Transverse colon (tissue), 3 donors: ENCODE measurements at regions not wholly inside any gene's neighbourhood (a gene's known extent, or its start where the extent isn't known, plus 50 kb on each side); places are given as distances from the start of the nearest gene placed in this dataset.

Source experiments
- POLR2A ChIP-seq: fragments of 450-650 bp; IDR thresholded peaks from one replicate; pipeline ENCODE4 v1.6.1; 2016; ENCODE audit warnings: antibody characterized with exemption, mild to moderate bottlenecking, moderate library complexity
- TF ChIP-seq, protein P1 (sequence below), 5 experiments: fragments of 200-600 bp in 3 of 5; fragments of 450-650 bp in 2 of 5; sonication (generic) in 3 of 5; IDR thresholded peaks; 1 replicate in 2 of 5; 2 replicates in 3 of 5; pipeline ENCODE4 v1.5.1; 2016 to 2017; ENCODE audit warnings: antibody characterized with exemption in 5 of 5, inconsistent platforms in 3 of 5, mild to moderate bottlenecking in 2 of 5, moderate library complexity in 1 of 5

DNA sequence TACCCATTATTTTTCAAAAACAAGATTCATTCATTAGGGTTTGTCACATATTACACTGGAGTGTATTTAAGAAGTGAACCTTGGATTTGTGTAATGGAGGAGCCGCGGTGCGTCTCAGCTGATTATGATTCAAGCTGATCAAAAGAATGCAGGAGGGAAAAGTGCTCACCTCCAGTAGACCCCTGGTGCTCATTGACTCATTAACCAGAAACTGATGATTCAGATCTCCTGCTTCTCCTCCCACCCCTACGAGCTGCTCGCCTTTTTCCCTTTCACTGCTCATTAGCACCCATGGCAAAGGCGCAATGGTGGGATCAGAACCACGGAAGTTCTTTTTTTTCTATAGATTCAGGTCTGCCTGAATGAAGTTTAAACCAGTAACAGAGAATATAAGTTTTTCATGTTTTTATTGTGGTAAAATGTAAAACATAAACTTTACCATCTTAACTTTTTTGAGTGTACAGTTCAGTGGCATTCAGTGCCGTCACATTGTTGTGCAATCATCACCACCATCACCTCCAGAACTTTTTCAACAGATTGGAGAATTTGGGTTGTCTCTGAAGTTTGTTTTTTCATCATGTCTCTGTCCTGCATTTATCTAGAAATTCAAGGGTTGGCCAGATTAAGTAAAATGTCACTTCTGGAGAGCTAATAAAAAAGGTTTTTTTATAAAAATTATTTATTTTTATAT, 101.6 kb downstream of the LINC00237 start:
- TF ChIP-seq, protein P1, sequence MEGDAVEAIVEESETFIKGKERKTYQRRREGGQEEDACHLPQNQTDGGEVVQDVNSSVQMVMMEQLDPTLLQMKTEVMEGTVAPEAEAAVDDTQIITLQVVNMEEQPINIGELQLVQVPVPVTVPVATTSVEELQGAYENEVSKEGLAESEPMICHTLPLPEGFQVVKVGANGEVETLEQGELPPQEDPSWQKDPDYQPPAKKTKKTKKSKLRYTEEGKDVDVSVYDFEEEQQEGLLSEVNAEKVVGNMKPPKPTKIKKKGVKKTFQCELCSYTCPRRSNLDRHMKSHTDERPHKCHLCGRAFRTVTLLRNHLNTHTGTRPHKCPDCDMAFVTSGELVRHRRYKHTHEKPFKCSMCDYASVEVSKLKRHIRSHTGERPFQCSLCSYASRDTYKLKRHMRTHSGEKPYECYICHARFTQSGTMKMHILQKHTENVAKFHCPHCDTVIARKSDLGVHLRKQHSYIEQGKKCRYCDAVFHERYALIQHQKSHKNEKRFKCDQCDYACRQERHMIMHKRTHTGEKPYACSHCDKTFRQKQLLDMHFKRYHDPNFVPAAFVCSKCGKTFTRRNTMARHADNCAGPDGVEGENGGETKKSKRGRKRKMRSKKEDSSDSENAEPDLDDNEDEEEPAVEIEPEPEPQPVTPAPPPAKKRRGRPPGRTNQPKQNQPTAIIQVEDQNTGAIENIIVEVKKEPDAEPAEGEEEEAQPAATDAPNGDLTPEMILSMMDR (IDR thresholded peaks at IDR 0.05) = no peak
- TF ChIP-seq POLR2A = no peak
